SK-N-SH treated with all-trans-retinoic acid at 6 μM for 48 hours (cell line): ENCODE measurements at regions not wholly inside any gene's neighbourhood (a gene's known extent, or its start where the extent isn't known, plus 50 kb on each side); places are given as distances from the start of the nearest gene placed in this dataset.

Experiments used
- ARNTL ChIP-seq: fragments of 450-650 bp; formaldehyde crosslinking; IDR thresholded peaks from 2 replicates; pipeline ENCODE4 v1.5.0; 2020; ENCODE audit warnings: low read depth, mild to moderate bottlenecking, moderate library complexity, borderline replicate concordance
- RARB ChIP-seq: fragments of 250-450 bp; sonication (Bioruptor Pico); IDR thresholded peaks from 2 replicates; pipeline ENCODE4 v1.8.0; 2021; ENCODE audit warnings: mild to moderate bottlenecking, moderate library complexity
- ZFP3 ChIP-seq: fragments of 250-450 bp; sonication (Bioruptor Pico); IDR thresholded peaks from 2 replicates; pipeline ENCODE4 v1.5.0; 2020; ENCODE audit warnings: mild to moderate bottlenecking, moderate library complexity
- ZFP30 ChIP-seq: fragments of 450-650 bp; formaldehyde crosslinking; IDR thresholded peaks from 2 replicates; pipeline ENCODE4 v1.5.0; 2022; ENCODE audit warnings: mild to moderate bottlenecking, moderate library complexity
- ZNF565 ChIP-seq: fragments of 450-650 bp; formaldehyde crosslinking; conservative IDR thresholded peaks from 2 replicates; pipeline ENCODE4 v1.5.0; 2020; ENCODE audit warnings: low read depth, mild to moderate bottlenecking, moderate library complexity
- TF ChIP-seq, protein P1 (sequence below): fragments of 250-450 bp; sonication (Bioruptor Pico); IDR thresholded peaks from 2 replicates; pipeline ENCODE4 v1.5.1; 2020; ENCODE audit warnings: low read depth, mild to moderate bottlenecking, moderate library complexity

- TF ChIP-seq ZFP30 (CRISPR knock-in tag): no peak
- no peak for TF ChIP-seq RARB (CRISPR knock-in tag)
- TF ChIP-seq, protein P1, sequence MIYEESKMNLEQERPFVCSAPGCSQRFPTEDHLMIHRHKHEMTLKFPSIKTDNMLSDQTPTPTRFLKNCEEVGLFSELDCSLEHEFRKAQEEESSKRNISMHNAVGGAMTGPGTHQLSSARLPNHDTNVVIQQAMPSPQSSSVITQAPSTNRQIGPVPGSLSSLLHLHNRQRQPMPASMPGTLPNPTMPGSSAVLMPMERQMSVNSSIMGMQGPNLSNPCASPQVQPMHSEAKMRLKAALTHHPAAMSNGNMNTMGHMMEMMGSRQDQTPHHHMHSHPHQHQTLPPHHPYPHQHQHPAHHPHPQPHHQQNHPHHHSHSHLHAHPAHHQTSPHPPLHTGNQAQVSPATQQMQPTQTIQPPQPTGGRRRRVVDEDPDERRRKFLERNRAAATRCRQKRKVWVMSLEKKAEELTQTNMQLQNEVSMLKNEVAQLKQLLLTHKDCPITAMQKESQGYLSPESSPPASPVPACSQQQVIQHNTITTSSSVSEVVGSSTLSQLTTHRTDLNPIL (CRISPR knock-in tag): no peak
- no peak for TF ChIP-seq ZFP3 (CRISPR knock-in tag)
- TF ChIP-seq ZNF565: no peak
- no peak for TF ChIP-seq ARNTL
Observed at GRCh38 chr15:35215093-35215492, 130.0 kb upstream of the NANOGP8 start.
